GM12874 (cell line): ENCODE measurements at regions not wholly inside any gene's neighbourhood (a gene's known extent, or its start where the extent isn't known, plus 50 kb on each side); places are given as distances from the start of the nearest gene placed in this dataset.

Experiments used
- TF ChIP-seq, protein P1 (sequence below): IDR thresholded peaks from 2 replicates; pipeline ENCODE4 v1.5.1; 2011; ENCODE audit warnings: low read depth, mild to moderate bottlenecking, control low read depth, low read length, moderate library complexity; ENCODE audit not compliant: insufficient read depth

DNA sequence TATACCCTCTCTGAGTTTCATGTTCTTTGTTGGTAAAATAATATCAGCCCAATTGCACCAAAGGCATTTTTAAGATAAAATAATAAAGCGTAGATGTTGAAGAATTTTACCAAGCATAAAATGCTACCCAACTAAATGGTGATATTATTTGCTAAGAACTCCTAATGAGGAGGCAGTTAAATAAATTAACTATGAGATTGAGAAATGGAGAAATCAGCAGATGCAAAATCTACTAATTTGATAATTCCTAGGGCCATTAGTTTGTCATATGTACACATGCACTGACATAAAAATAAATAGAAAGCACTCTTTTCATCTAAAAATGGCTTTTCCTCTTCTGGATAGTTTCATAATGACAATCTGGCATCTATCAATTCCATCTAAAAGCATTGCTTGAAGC lies 681.5 kb upstream of the FAM98A start:
- TF ChIP-seq, protein P1, sequence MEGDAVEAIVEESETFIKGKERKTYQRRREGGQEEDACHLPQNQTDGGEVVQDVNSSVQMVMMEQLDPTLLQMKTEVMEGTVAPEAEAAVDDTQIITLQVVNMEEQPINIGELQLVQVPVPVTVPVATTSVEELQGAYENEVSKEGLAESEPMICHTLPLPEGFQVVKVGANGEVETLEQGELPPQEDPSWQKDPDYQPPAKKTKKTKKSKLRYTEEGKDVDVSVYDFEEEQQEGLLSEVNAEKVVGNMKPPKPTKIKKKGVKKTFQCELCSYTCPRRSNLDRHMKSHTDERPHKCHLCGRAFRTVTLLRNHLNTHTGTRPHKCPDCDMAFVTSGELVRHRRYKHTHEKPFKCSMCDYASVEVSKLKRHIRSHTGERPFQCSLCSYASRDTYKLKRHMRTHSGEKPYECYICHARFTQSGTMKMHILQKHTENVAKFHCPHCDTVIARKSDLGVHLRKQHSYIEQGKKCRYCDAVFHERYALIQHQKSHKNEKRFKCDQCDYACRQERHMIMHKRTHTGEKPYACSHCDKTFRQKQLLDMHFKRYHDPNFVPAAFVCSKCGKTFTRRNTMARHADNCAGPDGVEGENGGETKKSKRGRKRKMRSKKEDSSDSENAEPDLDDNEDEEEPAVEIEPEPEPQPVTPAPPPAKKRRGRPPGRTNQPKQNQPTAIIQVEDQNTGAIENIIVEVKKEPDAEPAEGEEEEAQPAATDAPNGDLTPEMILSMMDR = no peak

DNA sequence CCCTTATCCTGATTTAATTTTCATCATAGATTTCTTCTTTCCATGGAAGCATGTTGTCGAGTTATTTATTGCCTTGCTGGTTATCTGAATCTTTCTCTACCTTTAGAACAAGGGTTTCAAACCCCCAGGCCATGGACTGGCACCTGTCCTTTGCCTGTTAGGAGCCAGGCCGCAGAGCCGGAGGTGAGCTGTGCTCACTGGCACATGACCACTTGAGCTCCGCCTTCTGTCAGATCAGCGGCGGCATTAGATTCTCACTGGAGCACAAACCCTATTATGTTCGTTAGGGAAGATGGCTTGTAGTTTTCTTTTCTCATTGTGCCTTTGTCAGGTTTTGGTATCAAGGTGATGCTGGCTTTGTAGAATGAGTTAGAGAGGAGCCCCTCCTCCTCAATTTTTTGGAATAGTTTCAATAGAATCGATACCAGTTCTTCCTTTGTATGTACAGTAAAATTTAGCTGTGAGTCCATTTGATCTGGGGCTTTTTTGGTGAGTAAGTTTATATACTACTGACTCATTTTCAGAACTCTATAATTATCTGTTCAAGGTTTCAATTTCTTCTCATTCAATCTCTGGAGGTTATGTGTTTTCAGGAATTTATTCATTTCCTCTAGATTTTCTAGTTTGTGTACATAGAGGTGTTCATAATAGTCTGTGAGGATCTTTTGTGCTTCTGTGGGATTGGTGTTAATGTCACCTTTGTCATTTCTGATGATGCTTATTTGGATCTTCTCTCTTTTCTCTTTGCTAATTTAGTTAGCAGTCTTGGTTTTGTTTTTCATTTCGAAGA lies 668.0 kb upstream of the FAM98A start:
- TF ChIP-seq, protein P1 = no peak

DNA sequence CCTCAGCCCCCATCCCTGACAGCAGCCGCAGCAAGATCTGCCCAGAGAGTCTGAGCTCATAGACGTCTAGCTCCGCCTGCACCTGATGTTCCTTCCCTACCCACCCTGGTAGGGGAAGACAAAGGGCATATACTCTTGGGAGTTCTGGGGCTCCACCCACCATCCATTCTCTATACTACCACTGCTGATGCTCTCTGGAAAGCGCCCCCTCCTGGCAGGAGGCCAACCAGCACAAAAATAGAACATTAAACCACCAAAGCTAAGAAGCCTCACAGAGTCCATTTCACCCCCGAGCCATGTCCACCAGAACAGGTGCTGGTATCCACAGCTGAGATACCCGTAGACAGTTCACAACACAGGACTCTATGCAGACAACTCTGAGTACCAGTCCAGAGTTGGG lies 662.6 kb upstream of the FAM98A start:
- TF ChIP-seq, protein P1 = no peak

DNA sequence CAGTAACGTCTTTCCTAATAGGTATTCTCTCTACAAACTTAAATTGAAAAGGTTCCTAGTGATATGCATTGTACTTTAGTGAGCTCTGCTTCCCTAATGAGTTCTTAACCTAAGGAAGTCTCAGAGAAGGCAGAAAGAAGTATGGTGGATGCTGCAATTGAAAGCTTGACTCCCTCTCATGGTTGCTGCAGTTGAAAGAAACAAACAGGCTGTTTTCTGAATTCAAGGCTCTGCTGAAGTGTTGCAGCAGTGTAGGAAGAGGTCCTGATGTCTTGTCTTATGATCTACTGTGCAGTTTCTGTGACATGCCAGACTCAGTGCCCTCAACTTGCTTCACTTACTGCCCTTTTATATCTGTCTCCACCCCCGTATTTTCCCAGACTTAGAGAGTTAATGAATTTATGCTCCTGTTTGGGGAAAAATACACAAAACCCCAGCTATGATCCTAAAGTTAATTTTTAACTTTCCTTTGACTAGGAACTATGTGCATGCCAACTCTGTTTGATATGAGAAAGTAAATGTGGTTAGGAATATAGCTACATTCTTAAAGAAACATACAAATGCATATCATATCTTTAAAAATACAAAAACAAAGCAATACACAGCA lies 655.3 kb upstream of the FAM98A start:
- TF ChIP-seq, protein P1 = no peak

DNA sequence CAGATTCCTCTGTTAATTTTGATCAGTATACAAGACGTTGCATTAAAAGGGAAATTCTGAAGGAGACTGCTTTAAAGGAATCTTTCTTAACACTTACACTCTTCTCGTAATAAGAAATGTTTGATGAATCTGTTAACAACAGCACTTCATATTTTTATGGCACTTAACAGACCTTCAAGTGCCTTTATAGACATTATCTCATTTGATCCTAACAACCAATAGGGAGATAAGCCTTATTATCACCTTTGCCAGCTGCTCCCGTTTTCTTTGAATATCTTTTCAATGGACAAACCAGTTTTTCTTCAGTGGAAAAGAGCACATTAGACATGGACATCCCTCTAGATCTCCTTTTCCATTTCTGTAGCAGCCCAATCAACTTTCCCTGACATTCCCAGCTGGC lies 653.0 kb upstream of the FAM98A start:
- TF ChIP-seq, protein P1 = no peak

DNA sequence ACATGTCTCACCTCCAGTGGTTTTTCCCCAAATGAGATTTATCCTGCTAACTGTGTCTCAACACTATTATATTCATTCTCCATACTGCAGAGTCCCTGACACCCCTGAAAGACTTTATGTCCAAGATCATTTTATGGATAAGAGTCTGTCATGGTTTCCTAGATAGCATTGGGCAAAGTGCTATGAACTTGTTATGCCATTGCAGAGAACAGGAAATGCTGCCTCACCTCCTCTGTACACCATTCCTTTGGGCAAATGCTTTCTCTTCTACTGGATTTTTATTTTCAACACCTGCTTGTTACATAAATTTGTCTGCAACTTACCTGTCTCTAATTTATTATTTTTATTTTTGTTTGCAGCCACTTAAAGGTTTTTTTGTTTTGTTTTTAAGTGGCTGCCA lies 652.5 kb upstream of the FAM98A start:
- TF ChIP-seq, protein P1 = no peak

DNA sequence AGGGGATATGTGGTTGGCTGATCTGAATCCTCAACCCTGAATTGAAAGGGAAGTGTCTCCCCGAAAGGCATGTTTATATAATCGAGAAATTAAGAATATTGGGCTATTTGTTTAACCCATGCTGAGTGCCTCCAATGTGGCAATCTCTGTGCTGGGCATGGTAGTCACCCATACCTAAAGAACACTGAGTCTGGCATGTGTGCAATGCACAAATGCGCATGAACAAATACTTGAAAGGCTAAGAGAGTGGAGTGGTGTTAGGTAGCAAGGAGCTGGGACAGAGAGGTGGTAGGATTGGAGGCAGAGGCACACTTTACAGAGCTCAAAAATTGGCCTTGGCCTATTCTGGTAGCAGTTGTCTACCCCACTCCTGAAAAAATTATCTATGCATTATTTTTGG lies 645.1 kb upstream of the FAM98A start:
- TF ChIP-seq, protein P1 = no peak
